GM21529 (cell line): ENCODE measurements at regions not wholly inside any gene's neighbourhood (a gene's known extent, or its start where the extent isn't known, plus 50 kb on each side); places are given as distances from the start of the nearest gene placed in this dataset.
"Not testable (repeated sequence)": the region's sequence is repeated elsewhere in the genome, so short reads cannot be mapped to it uniquely, and the experiment has no call there.

Experiments
- ATAC-seq: cut with Tn5 transposase; IDR thresholded peaks from one replicate; pipeline ENCODE4 v1.9.1; 2021; ENCODE audit not compliant: unreplicated experiment

DNA sequence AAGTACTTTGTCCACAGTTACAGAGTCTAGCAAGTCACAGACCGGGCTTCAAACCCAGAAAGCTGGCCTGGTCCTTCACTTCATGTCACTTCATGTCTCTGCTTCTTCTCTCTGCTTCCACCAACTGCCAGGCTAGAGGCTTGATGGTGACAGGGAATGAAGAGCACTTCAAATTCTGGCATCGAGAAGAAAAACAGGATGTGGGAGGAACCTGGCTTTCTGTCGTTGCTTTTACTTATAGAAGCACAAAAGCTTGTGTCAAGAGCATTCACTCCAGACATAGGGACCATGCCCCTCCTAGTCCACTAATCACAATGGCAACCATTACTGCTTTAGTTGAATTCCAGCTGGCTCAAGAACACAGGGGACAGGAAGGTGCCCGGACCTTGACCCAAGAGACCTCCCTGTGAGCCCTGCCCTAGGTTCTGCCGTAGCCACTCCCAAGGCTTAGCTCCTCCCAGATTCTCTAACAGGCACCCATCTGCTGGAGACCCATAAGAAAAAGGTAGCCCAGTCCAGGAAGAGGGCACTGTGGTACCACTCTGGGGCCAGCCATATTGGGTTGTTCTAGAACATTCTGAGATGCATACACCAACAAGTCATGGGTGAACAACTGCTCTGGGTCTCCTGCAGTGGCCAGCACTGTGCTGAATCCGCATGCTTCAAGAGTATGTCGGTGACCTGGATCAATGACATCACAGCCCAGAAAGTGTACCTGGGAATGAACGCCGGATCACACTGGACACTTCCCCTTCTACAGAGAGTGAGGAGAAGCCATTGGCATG, 181.8 kb downstream of the C16orf95 start:
- no peak for ATAC-seq

DNA sequence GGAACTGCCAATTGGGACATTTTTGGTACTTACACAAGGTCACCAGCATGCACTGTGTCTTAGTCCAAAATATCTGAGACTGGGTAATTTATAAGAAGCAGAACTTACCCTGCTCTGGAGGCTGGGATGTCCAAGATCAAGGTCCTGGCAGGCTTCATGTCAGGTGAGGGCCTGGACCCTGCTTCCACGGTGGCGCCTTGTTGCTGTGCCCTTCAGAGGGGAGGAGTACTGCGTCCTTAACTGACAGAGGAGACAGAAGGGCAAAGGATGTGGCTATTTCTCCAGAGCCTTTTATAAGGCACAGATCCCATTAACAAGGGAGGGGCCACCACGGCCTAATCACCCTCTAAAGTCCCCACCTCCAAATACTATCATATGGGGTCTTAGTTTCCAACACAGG, 178.9 kb downstream of the C16orf95 start:
- ATAC-seq, result no peak

- ATAC-seq, result no peak
Measured at GRCh38 chr16:87138738-87139267, 178.4 kb downstream of the C16orf95 start.

GRCh38 chr16:87140211-87141200, 176.7 kb downstream of the C16orf95 start:
- ATAC-seq, result no peak

- ATAC-seq, result no peak
Measured at GRCh38 chr16:87141402-87141801, 175.8 kb downstream of the C16orf95 start.

DNA sequence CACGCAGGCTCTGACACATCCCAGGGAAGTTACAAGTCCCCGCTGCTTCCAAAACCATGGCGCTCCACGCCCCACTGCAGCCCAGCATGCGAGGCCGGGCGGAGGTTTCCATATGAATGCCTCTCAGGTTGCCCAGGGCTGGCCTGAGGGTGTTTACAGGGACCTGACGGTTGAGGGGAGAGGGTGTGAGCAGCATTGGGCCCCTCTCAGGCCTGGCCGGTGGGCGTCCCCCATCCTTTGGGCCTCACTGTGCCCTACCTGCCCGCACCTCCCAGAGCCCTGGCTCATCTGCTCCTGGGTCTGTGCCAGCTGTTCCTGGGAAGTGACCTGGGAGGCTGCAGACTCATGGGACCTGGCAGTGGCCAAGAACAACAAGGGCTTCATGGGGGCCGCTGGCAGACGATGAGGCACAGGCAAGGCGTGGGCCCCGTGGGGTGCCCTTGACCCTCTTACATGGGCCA, 173.5 kb downstream of the C16orf95 start:
- no peak for ATAC-seq

DNA sequence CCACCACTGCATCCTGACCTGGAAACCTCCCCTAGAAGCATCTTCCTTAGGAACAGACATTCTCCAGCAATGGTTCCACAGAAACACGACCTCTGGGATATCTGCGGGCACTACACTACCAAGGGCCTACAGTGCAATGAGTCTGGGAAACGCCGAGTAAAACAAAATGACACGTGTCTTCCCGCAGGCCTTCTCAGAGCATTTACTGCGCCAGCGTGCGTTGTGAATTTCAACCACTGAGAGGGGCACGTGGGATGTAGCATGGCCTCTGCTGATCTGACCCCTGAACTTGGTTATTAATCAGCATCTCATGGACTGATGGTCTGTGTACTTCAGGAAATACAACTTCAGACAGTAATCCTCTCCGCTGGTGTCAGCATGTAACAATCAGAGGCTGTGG, 173.0 kb downstream of the C16orf95 start:
- ATAC-seq, result no peak

- no peak for ATAC-seq
Measured at GRCh38 chr16:87145181-87146176, 171.7 kb downstream of the C16orf95 start.

DNA sequence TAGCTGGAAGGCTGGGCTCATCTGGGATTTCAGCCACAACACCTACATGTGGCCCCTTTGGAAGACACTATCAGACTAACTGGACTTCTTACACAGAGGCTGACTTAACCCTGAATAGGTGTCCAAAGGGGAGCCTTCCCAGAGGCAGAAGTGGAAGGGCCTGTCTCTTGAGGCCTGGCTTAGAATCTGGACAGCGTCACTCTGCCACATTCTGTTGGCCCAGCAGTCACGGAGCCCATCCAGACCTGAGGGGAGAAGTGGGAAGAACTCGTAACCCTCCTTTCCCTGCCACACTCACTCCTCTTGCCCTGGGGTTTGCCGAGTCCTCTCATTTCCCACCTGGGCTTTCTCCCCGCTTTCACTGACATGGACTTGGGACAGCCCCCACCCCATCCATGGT, 170.5 kb downstream of the C16orf95 start:
- no peak for ATAC-seq

GRCh38 chr16:87149051-87149450, 168.1 kb downstream of the C16orf95 start:
- ATAC-seq, result no peak

GRCh38 chr16:87150262-87150661, 166.9 kb downstream of the C16orf95 start:
- ATAC-seq, result no peak

GRCh38 chr16:87150681-87151280, 166.4 kb downstream of the C16orf95 start:
- ATAC-seq, result no peak

DNA sequence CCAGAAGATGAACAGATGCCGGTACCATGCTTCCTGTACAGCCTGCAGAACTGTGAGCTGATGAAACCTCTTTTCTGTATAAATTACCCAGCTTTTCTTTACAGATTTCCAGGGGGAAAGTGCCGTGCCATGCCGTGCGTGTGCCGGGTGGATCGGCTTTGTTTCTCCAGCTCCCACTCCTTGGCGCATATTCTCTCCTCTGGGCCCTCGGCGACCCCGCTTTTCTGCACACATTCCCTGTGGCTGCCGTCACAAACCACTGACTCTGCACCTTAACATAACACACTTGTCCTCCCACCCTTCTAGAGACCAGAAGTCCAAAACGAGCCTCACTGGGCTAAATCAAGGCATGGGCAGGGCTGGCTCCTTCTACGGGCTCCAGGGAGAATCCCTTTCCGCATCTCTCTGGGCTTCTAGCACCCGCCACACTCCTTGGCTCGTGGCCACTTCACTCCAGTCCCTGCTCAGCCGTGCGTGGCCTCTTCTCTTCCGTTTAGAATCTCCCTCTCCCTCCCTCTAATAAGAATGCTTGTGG, 164.9 kb downstream of the C16orf95 start:
- no peak for ATAC-seq

DNA sequence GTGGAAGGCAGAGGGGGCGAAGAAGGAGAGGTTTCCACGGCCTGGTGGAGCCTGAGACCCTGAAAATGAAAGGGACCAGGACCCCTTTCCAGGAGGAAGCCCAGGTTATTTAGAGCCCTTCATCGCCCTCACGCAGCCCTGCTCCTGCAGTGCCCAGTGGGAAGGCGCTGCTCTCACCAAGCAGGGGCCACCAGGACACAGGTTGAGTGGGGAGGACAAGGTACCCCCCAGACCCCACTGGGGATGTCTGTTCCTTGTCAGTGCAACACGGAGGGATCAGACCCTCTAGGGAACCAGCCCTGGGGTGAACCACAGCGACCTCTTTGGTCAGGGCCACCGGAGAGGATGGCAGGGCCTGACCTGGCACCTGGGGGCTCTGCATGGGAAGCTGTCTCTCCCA, 163.9 kb downstream of the C16orf95 start:
- ATAC-seq, result no peak

- not testable (repeated sequence) for ATAC-seq
Measured at GRCh38 chr16:87155315-87155714, 161.9 kb downstream of the C16orf95 start.

GRCh38 chr16:87156195-87156594, 161.0 kb downstream of the C16orf95 start:
- ATAC-seq, result no peak

- no peak for ATAC-seq
Measured at GRCh38 chr16:87160234-87160636, 157.0 kb downstream of the C16orf95 start.

- no peak for ATAC-seq
Measured at GRCh38 chr16:87160701-87161337, 156.4 kb downstream of the C16orf95 start.

DNA sequence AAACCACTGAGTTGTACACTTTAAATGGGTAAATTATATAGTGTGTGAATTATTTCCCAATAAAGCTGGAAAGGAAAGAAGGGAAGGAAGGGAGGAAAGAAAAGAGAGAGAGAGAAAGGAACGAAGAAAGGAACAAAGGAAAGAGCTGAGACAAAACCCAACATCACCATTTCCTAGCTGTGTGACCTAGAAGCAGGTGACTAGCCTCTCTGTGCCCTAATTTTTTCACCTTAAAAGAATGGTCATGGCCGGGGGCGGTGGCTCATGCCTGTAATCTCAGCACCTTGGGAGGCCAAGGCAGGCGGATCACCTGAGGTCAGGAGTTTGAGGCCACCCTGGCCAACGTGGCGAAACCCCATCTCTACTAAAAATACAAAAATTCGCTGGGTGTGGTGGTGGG, 155.8 kb downstream of the C16orf95 start:
- ATAC-seq, result not testable (repeated sequence)
